ENCODE measurements at regions not wholly inside any gene's neighbourhood (a gene's known extent, or its start where the extent isn't known, plus 50 kb on each side); places are given as distances from the start of the nearest gene placed in this dataset.
A peak's percentile ranks its signal among the peaks of the same experiment; 100 is the strongest.

- H3K4me2 ChIP-seq = no peak overlapping the region
- no peaks in the 10 kb centered on the region for H3K9me3 ChIP-seq
- FAIRE-seq = no peak
- 0% methylated on average over 1 of the region's 1 CpG for WGBS (ENCODE audit: missing lambda C conversion rate)
- no peak for TF ChIP-seq BHLHE40 (IDR thresholded peaks at IDR 0.05; ENCODE audit: low read depth, low read length)
- TF ChIP-seq SMC3 (IDR thresholded peaks at IDR 0.05) = no peak
- TF ChIP-seq MAFK (IDR thresholded peaks at IDR 0.05; ENCODE audit: partially characterized antibody) = peak; percentile 84
- no peak for ATAC-seq
- no peak overlapping the region for H3K27ac ChIP-seq
- CTCF ChIA-PET = no interaction called here
- POLR2A ChIA-PET = no interaction called here
- no peak overlapping the region for H3K4me3 ChIP-seq
- H3K4me1 ChIP-seq = no peaks in the 10 kb centered on the region
- DNase-seq (ENCODE audit: low read depth in 1 of 2, low spot score in 1 of 2) = no peak
Observed at GRCh38 chr3:90044084-90044816, 936.8 kb downstream of the EPHA3 start.

DNA sequence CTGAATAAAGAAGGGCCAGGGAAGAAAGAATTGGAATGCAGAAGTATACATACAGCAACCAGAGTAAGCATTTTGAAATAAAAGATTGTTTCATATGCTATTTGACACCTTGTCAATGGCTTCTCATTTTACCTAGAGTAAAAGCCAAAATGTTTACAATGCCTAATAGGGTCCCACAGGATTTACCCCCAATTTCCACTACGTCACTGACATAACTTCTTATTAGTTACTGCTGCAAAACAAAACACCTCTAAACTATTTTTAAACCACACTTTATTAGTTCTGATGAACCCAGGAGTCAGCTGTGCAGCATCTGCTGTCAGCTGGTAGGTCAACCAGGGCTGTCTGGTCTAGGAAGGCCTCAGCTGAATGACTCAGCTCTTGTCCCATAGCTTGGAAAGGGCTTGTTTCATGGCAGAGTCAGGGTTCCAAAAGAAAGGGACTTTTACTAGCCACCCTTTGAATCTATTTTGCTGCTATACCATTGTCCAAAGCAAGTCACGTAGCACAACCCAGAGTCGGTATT, 945.1 kb downstream of the EPHA3 start:
- no peak for ATAC-seq
- no peaks in the 10 kb centered on the region for H3K9me3 ChIP-seq

GRCh38 chr3:90054311-90054710, 946.9 kb downstream of the EPHA3 start:
- H3K9me3 ChIP-seq = no peaks in the 10 kb centered on the region
- TF ChIP-seq KDM5A (IDR thresholded peaks at IDR 0.05) (no peak), MAFK (IDR thresholded peaks at IDR 0.05; ENCODE audit: partially characterized antibody) (no peak), HOXB5 (CRISPR knock-in tag; IDR thresholded peaks at IDR 0.05) (no peak), EHF (CRISPR knock-in tag; IDR thresholded peaks at IDR 0.05) (no peak), ZFP36 (IDR thresholded peaks at IDR 0.05; ENCODE audit: borderline replicate concordance, partially characterized antibody) (no peak), RNF2 (IDR thresholded peaks at IDR 0.05; ENCODE audit: borderline replicate concordance, low read depth) (no peak), HOXB13 (CRISPR knock-in tag; IDR thresholded peaks at IDR 0.05; ENCODE audit: low read depth) (no peak), ZNF302 (CRISPR knock-in tag; IDR thresholded peaks at IDR 0.05) (no peak), JUNB (IDR thresholded peaks at IDR 0.05) (no peak), GATA3 (IDR thresholded peaks at IDR 0.05; ENCODE audit: borderline replicate concordance) (no peak)
- DNase-seq (ENCODE audit: low read depth in 1 of 2, low spot score in 1 of 2) (no peak), FAIRE-seq (no peak), ATAC-seq (no peak)
- CTCF ChIA-PET = interaction anchor here (0.7 kb wide), 1 partner anchor 43 kb away, joined by 3 read pairs; no protein-coding TSS in a partner anchor
- no peak overlapping the region for H3K4me2 ChIP-seq
- no peak overlapping the region for H3K4me3 ChIP-seq
- no peaks in the 10 kb centered on the region for H3K4me1 ChIP-seq
- 13% methylated on average over 1 of the region's 1 CpG for WGBS (ENCODE audit: missing lambda C conversion rate)
- POLR2A ChIA-PET = no interaction called here
- H3K27ac ChIP-seq = no peak overlapping the region

More for the DNA sequence above, 945.1 kb downstream of the EPHA3 start:
- no peak overlapping the region for H3K27ac ChIP-seq
- TF ChIP-seq USF2 (IDR thresholded peaks at IDR 0.05) (no peak), ATOH8 (CRISPR knock-in tag; IDR thresholded peaks at IDR 0.05; ENCODE audit: low read depth) (no peak), JUN (IDR thresholded peaks at IDR 0.05) (no peak)
- TF ChIP-seq, protein P1, sequence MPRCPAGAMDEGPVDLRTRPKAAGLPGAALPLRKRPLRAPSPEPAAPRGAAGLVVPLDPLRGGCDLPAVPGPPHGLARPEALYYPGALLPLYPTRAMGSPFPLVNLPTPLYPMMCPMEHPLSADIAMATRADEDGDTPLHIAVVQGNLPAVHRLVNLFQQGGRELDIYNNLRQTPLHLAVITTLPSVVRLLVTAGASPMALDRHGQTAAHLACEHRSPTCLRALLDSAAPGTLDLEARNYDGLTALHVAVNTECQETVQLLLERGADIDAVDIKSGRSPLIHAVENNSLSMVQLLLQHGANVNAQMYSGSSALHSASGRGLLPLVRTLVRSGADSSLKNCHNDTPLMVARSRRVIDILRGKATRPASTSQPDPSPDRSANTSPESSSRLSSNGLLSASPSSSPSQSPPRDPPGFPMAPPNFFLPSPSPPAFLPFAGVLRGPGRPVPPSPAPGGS (IDR thresholded peaks at IDR 0.05) = no peak
- ChIA-PET POLR2A (no interaction called here), CTCF (interaction anchor here (0.6 kb wide), 1 partner anchor 11 kb away, joined by 3 read pairs; no protein-coding TSS in a partner anchor)
- 0% methylated on average over 3 of the region's 3 CpGs for WGBS (ENCODE audit: missing lambda C conversion rate)
- no peaks in the 10 kb centered on the region for H3K4me1 ChIP-seq
- FAIRE-seq = no peak
- no peak overlapping the region for H3K4me2 ChIP-seq
- no peak for DNase-seq (ENCODE audit: low read depth in 1 of 2, low spot score in 1 of 2)
- H3K4me3 ChIP-seq = no peak overlapping the region

- CTCF ChIA-PET = no interaction called here
- TF ChIP-seq TFCP2L1 (CRISPR knock-in tag; IDR thresholded peaks at IDR 0.05) = no peak
- no peak for TF ChIP-seq HOXA7 (CRISPR knock-in tag; IDR thresholded peaks at IDR 0.05)
- no peak for TF ChIP-seq E2F6 (IDR thresholded peaks at IDR 0.05; ENCODE audit: borderline replicate concordance, low read depth)
- no peak for TF ChIP-seq RARB (CRISPR knock-in tag; IDR thresholded peaks at IDR 0.05)
- no peak for TF ChIP-seq HEYL (CRISPR knock-in tag; IDR thresholded peaks at IDR 0.05)
- no peak for TF ChIP-seq KDM1A (IDR thresholded peaks at IDR 0.05; ENCODE audit: low read depth)
- TF ChIP-seq FOSB (CRISPR knock-in tag; IDR thresholded peaks at IDR 0.05) = no peak
- TF ChIP-seq FOSL2 (IDR thresholded peaks at IDR 0.05) = no peak
- TF ChIP-seq FOSL2 (CRISPR knock-in tag; IDR thresholded peaks at IDR 0.05) = no peak
- no peak for TF ChIP-seq HDAC2 (IDR thresholded peaks at IDR 0.05)
- TF ChIP-seq RFX5 (IDR thresholded peaks at IDR 0.05) = no peak
- no peak for TF ChIP-seq CEBPB (IDR thresholded peaks at IDR 0.05)
- no peak for TF ChIP-seq ZNF302 (CRISPR knock-in tag; IDR thresholded peaks at IDR 0.05)
- POLR2A ChIA-PET = no interaction called here
- Histone ChIP-seq H3K4me3 (no peak overlapping the region), H3K4me2 (no peak overlapping the region), H3K27ac (no peak overlapping the region), H3K4me1 (no peaks in the 10 kb centered on the region), H3K9me3 (no peaks in the 10 kb centered on the region)
- ATAC-seq = no peak
- no peak for DNase-seq (ENCODE audit: low read depth in 1 of 2, low spot score in 1 of 2)
- 0% methylated on average over 2 of the region's 2 CpGs for WGBS (ENCODE audit: missing lambda C conversion rate)
- no peak for FAIRE-seq
Observed at GRCh38 chr3:90055666-90056065, 948.2 kb downstream of the EPHA3 start.
